Coronary artery (tissue), 2 donors: ENCODE measurements at regions not wholly inside any gene's neighbourhood (a gene's known extent, or its start where the extent isn't known, plus 50 kb on each side); places are given as distances from the start of the nearest gene placed in this dataset.

Experiments
- DNase-seq: peaks from one replicate; pipeline ENCODE4 v3.0.0-alpha.2; 2017; ENCODE audit warnings: low spot score
- H3K27ac ChIP-seq, 2 donors: fragments of 200-600 bp; sonication (generic); one replicate each; pipeline ENCODE4 v1.5.1; 2016 to 2019
- H3K4me3 ChIP-seq: fragments of 200-600 bp; sonication (generic); 2 replicates; pipeline ENCODE4 v1.5.1; 2016; ENCODE audit warnings: mild to moderate bottlenecking, moderate library complexity
- CTCF ChIP-seq: fragments of 200-600 bp; sonication (generic); IDR thresholded peaks from one replicate; pipeline ENCODE4 v1.5.1; 2019; ENCODE audit warnings: antibody characterized with exemption

DNA sequence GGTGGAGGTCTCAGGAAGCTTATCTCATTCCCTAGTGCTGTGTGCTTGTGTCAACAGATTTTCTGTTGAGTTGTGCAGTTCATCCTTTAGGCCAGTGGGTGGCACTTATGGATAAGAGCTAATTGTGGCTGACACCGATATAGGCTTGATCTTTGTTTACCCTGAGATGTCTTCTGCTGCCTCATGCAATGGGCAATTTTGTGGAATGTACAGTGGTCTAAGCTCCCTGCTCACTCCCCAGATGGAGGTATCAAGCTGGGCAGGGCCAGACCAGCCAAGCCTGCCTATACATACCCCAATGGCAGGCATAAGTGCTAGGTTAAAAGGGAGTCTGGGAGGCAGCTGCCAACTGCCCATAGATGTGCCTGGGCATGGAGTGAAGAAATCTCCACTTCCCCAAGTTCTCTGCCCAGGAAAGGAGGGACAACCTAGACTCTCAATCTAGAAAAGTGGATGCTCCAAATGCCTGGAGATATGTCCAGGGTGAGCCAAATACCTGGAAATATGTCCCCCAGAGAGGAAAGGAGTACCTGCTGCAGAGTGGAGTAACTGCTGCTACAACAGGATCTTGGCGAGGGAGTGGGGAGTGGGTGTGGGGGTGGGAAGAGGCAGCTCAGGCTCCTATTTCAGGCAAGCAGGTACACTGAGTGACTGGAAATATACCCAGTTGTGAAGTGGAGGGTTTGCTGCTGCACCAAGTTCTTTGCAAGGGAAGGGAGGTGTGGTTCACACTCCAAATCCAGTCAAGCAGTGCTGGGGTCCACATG is 53.2 kb upstream of the ARG1 start:
- Histone ChIP-seq H3K4me3 (no peak overlapping the region), H3K27ac (no peak overlapping the region)
- TF ChIP-seq CTCF = no peak
- DNase-seq = no peak
